H1 (cell line): ENCODE measurements at regions not wholly inside any gene's neighbourhood (a gene's known extent, or its start where the extent isn't known, plus 50 kb on each side); places are given as distances from the start of the nearest gene placed in this dataset.

ENCODE experiments used
- CTCF ChIA-PET: fragments of 300-600 bp; sonication (Branson Sonifier 250); formaldehyde crosslinking; loops from one replicate; lab custom pipeline; 2021; ENCODE audit not compliant: partially characterized antibody; lab: Charles Lee
- POLR2A ChIA-PET: fragments of 300-600 bp; sonication (Branson Sonifier 250); formaldehyde crosslinking; loops from one replicate; lab custom pipeline; 2021; ENCODE audit warnings: inconsistent platforms; ENCODE audit not compliant: partially characterized antibody; lab: Charles Lee
- DNase-seq, 2 experiments: peaks; one replicate each; pipeline versions ENCODE4 v3.0.0 to v3.0.0-alpha.2; 2010 to 2022; ENCODE audit warnings: low spot score in 2 of 2, low read depth in 1 of 2, mixed read lengths in 1 of 2
- FAIRE-seq: peaks from 2 replicates; lab custom pipeline; 2011; peaks lifted over from hg19 to GRCh38; lab: Jason Lieb, UNC
- H2AFZ ChIP-seq: 2 replicates; pipeline ENCODE4 v1.8.1; 2012; ENCODE audit warnings: low read length, inconsistent platforms
- H2AK5ac ChIP-seq: 2 replicates; pipeline ENCODE4 v1.6.1; 2013; ENCODE audit warnings: low read depth, low read length
- H2BK120ac ChIP-seq: replicated peaks from 2 replicates; pipeline ENCODE3; 2013; ENCODE audit warnings: low read depth, low read length, inconsistent platforms
- H2BK12ac ChIP-seq: 2 replicates; pipeline ENCODE4 v1.6.1; 2013; ENCODE audit warnings: low read depth, low read length
- H2BK15ac ChIP-seq: 2 replicates; pipeline ENCODE4 v1.6.1; 2013; ENCODE audit warnings: low read length
- H2BK20ac ChIP-seq: 2 replicates; pipeline ENCODE4 v1.6.1; 2013; ENCODE audit warnings: low read length
- H2BK5ac ChIP-seq: 2 replicates; pipeline ENCODE4 v1.6.1; 2013; ENCODE audit warnings: low read depth, low read length
- H3K14ac ChIP-seq: 2 replicates; pipeline ENCODE4 v1.6.1; 2013; ENCODE audit warnings: inconsistent platforms; ENCODE audit not compliant: insufficient read length
- H3K18ac ChIP-seq: 2 replicates; pipeline ENCODE4 v1.6.1; 2013; ENCODE audit warnings: low read length; ENCODE audit errors: extremely low read depth
- H3K23ac ChIP-seq: 2 replicates; pipeline ENCODE4 v1.6.1; 2013; ENCODE audit warnings: inconsistent platforms; ENCODE audit not compliant: insufficient read length
- H3K23me2 ChIP-seq: 2 replicates; pipeline ENCODE4 v1.6.1; 2013; ENCODE audit warnings: low read depth, low read length
- H3K27ac ChIP-seq: 2 replicates; pipeline ENCODE4 v1.6.1; 2011; ENCODE audit warnings: low read depth, low read length, inconsistent platforms
- H3K27me3 ChIP-seq, 4 experiments: replicated peaks in 1 of 4; 1 replicate in 1 of 4; 2 replicates in 3 of 4; pipeline versions ENCODE4 v1.6.1 to v1.8.1; 2011 to 2013; ENCODE audit warnings: low read length in 3 of 4, mild to moderate bottlenecking in 3 of 4, inconsistent platforms in 2 of 4, mixed read lengths in 2 of 4, moderate library complexity in 1 of 4; ENCODE audit not compliant: control insufficient read depth in 3 of 4, insufficient read depth in 3 of 4; ENCODE audit errors: extremely low read depth in 1 of 4
- H3K36me3 ChIP-seq, 4 experiments: 2 replicates each; pipeline versions ENCODE4 v1.6.1 to v1.8.1; 2011 to 2013; ENCODE audit warnings: mild to moderate bottlenecking in 4 of 4, low read length in 3 of 4, moderate library complexity in 2 of 4, control low read depth in 1 of 4, inconsistent platforms in 1 of 4; ENCODE audit not compliant: insufficient read depth in 4 of 4, control insufficient read depth in 2 of 4
- H3K4ac ChIP-seq: replicated peaks from 2 replicates; pipeline ENCODE3; 2013; ENCODE audit warnings: low read length, low read depth, mixed read lengths, inconsistent platforms; ENCODE audit not compliant: insufficient read length
- H3K4me1 ChIP-seq, 4 experiments: replicated peaks in 1 of 4; 1 replicate in 1 of 4; 2 replicates in 3 of 4; pipeline versions ENCODE4 v1.6.1 to v1.8.1; 2011 to 2013; ENCODE audit warnings: low read length in 3 of 4, inconsistent platforms in 2 of 4, mixed read lengths in 1 of 4; ENCODE audit not compliant: insufficient read depth in 4 of 4, control insufficient read depth in 3 of 4
- H3K4me2 ChIP-seq, 2 experiments: 2 replicates each; pipeline versions ENCODE4 v1.6.1 to v1.8.1; 2011 to 2013; ENCODE audit warnings: low read depth in 2 of 2, low read length in 2 of 2, control low read depth in 1 of 2, inconsistent platforms in 1 of 2, mild to moderate bottlenecking in 1 of 2; ENCODE audit not compliant: insufficient read depth in 1 of 2
- H3K4me3 ChIP-seq, 4 experiments: fragments of 200-600, 300-600 bp in 1 of 4; sonication (generic), shearing (Covaris generic), sonication (Bioruptor Twin) in 1 of 4; 2 replicates each; pipeline versions ENCODE4 v1.5.1 to v1.8.1; 2011 to 2016; ENCODE audit warnings: low read length in 4 of 4, low read depth in 3 of 4, control low read depth in 2 of 4, inconsistent platforms in 2 of 4, mild to moderate bottlenecking in 2 of 4, mixed read lengths in 1 of 4, moderate library complexity in 1 of 4; ENCODE audit not compliant: insufficient read depth in 2 of 4; ENCODE audit errors: extremely low read depth in 1 of 4
- H3K56ac ChIP-seq: replicated peaks from 2 replicates; pipeline ENCODE3; 2013; ENCODE audit warnings: low read depth, mild to moderate bottlenecking, mixed read lengths, low read length, inconsistent platforms; ENCODE audit not compliant: insufficient read length
- H3K79me1 ChIP-seq: 2 replicates; pipeline ENCODE4 v1.6.1; 2013; ENCODE audit warnings: low read depth, low read length, control low read depth
- H3K79me2 ChIP-seq, 2 experiments: 2 replicates each; pipeline versions ENCODE4 v1.6.1 to v1.8.1; 2012 to 2013; ENCODE audit warnings: low read length in 2 of 2, mild to moderate bottlenecking in 2 of 2, inconsistent platforms in 1 of 2; ENCODE audit not compliant: insufficient read depth in 2 of 2, control insufficient read depth in 1 of 2
- H3K9ac ChIP-seq, 4 experiments: replicated peaks in 1 of 4; 1 replicate in 1 of 4; 2 replicates in 3 of 4; pipeline versions ENCODE4 v1.6.1 to v1.8.1; 2011 to 2013; ENCODE audit warnings: low read depth in 3 of 4, low read length in 3 of 4, control low read depth in 2 of 4, mild to moderate bottlenecking in 2 of 4, moderate library complexity in 2 of 4, inconsistent platforms in 1 of 4; ENCODE audit errors: extremely low read depth in 1 of 4
- H3K9me3 ChIP-seq, 2 experiments: 2 replicates each; pipeline versions ENCODE4 v1.6.1 to v1.8.1; 2012 to 2013; ENCODE audit warnings: mild to moderate bottlenecking in 2 of 2, moderate library complexity in 2 of 2, control low read depth in 1 of 2, inconsistent platforms in 1 of 2, low read depth in 1 of 2, low read length in 1 of 2, mixed read lengths in 1 of 2; ENCODE audit not compliant: insufficient read depth in 2 of 2
- H4K20me1 ChIP-seq, 2 experiments: replicated peaks in 1 of 2; 2 replicates each; pipeline versions ENCODE3 to v1.8.1; 2011 to 2013; ENCODE audit warnings: inconsistent platforms in 2 of 2, low read length in 2 of 2, mild to moderate bottlenecking in 1 of 2; ENCODE audit not compliant: insufficient read depth in 2 of 2, control insufficient read depth in 1 of 2
- H4K5ac ChIP-seq: 2 replicates; pipeline ENCODE4 v1.6.1; 2013; ENCODE audit warnings: low read length, low read depth, mixed read lengths, inconsistent platforms; ENCODE audit not compliant: insufficient read length
- H4K8ac ChIP-seq: 2 replicates; pipeline ENCODE4 v1.8.0; 2013; ENCODE audit warnings: mild to moderate bottlenecking, moderate library complexity, low read length, inconsistent platforms; ENCODE audit not compliant: insufficient read depth; ENCODE audit errors: extremely low read depth
- H4K91ac ChIP-seq: replicated peaks from 2 replicates; pipeline ENCODE3; 2013; ENCODE audit warnings: low read length, mixed read lengths, inconsistent platforms; ENCODE audit not compliant: insufficient read length
- BCL11A ChIP-seq, 2 experiments: IDR thresholded peaks; one replicate each; pipeline ENCODE4 v1.6.1; 2011; ENCODE audit warnings: low read depth in 2 of 2, low read length in 2 of 2, mild to moderate bottlenecking in 2 of 2
- CREB1 ChIP-seq: IDR thresholded peaks from 2 replicates; pipeline ENCODE4 v1.6.1; 2012; ENCODE audit warnings: inconsistent platforms
- CTCF ChIP-seq, 3 experiments: IDR thresholded peaks; 1 replicate in 2 of 3; 2 replicates in 1 of 3; pipeline versions ENCODE4 v1.5.1 to v1.6.1; 2011; ENCODE audit warnings: low read length in 3 of 3, mild to moderate bottlenecking in 3 of 3, inconsistent platforms in 2 of 3, low read depth in 1 of 3, moderate library complexity in 1 of 3; ENCODE audit not compliant: insufficient read depth in 1 of 3; ENCODE audit errors: control extremely low read depth in 1 of 3
- EZH2 ChIP-seq: fragments of 200-600 bp; sonication (generic); IDR thresholded peaks from 2 replicates; pipeline ENCODE4 v1.7.1; 2012; ENCODE audit warnings: low read depth, mild to moderate bottlenecking, moderate library complexity, low read length, inconsistent platforms; ENCODE audit not compliant: severe bottlenecking
- JUN ChIP-seq: IDR thresholded peaks from 2 replicates; pipeline ENCODE4 v1.6.1; 2011; ENCODE audit warnings: low read depth, mild to moderate bottlenecking, improper control_type of control experiment, low read length
- JUND ChIP-seq: IDR thresholded peaks from 2 replicates; pipeline ENCODE4 v1.6.1; 2011; ENCODE audit warnings: mild to moderate bottlenecking, improper control_type of control experiment, low read length
- KDM4A ChIP-seq: IDR thresholded peaks from one replicate; pipeline ENCODE4 v1.7.1; 2012; ENCODE audit warnings: low read depth, mild to moderate bottlenecking, moderate library complexity, low read length, inconsistent platforms; ENCODE audit not compliant: severe bottlenecking
- NRF1 ChIP-seq: IDR thresholded peaks from 2 replicates; pipeline ENCODE4 v1.6.1; 2011; ENCODE audit warnings: mild to moderate bottlenecking, low read depth, low read length, improper control_type of control experiment
- POU5F1 ChIP-seq: IDR thresholded peaks from 2 replicates; pipeline ENCODE4 v1.6.1; 2011; ENCODE audit warnings: low read depth, mild to moderate bottlenecking, low read length, moderate library complexity
- RXRA ChIP-seq: IDR thresholded peaks from 2 replicates; pipeline ENCODE4 v1.6.1; 2011; ENCODE audit warnings: low read depth, mild to moderate bottlenecking, low read length, moderate library complexity; ENCODE audit not compliant: insufficient read depth
- SP2 ChIP-seq: IDR thresholded peaks from 2 replicates; pipeline ENCODE4 v1.6.1; 2012; ENCODE audit warnings: mild to moderate bottlenecking, low read length, inconsistent platforms
- WGBS, 2 experiments: shearing (Covaris generic) in 1 of 2; methylation state at CpG; one replicate each; pipeline versions ENCODE4 v1.1.6 to v1.1.7; 2013 to 2015; ENCODE audit warnings: low lambda C conversion rate in 2 of 2, mixed read lengths in 2 of 2, inconsistent platforms in 1 of 2, low coverage in 1 of 2, missing lambda C conversion rate in 1 of 2; ENCODE audit not compliant: insufficient replicate concordance in 2 of 2, insufficient coverage in 1 of 2, insufficient read length in 1 of 2; ENCODE audit errors: extremely low coverage in 1 of 2, missing lambda C conversion rate in 1 of 2; 5-methylcytosine and 5-hydroxymethylcytosine counted together

DNA sequence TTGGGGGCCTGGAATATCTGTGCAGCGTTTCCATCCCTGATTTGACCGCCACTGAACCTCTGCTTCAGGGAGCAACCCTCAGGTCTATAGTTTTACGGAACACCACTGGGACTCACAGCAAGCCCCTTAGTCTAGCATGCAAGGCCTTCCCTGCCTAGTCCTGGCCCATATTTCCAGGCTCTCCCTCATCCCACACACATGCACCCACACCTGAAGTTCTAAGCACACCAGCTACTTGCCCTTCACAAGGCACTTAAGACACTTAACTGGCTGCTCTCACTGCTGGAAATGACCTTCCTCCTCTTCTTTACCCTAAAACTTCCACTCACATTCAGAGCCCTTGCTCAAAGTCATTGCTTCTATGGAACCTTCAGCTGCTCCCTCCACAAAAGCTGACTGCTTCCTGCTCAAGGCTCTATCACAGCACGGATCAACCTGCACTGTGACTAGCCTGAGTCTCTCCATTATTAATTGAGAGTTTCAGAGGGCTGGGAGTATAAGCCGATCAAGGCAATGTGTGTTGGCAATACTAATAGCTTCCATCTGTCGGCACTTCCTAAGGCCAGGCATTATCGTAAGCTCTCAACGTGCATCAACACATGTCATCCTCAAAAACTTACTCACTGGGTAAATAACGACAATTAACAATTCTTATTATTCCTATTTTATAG is 84.3 kb downstream of the RRAGC start:
- H3K4me1 ChIP-seq = no peaks in the 10 kb centered on the region; a peak in 3 of 7 replicates
- H3K79me1 ChIP-seq = no peaks in the 10 kb centered on the region
- FAIRE-seq = no peak
- H2BK120ac ChIP-seq = no peak overlapping the region
- no peaks in the 10 kb centered on the region for H3K36me3 ChIP-seq
- POLR2A ChIA-PET = no interaction called here
- no peaks in the 10 kb centered on the region for H4K20me1 ChIP-seq
- no peak overlapping the region for H3K4me3 ChIP-seq
- H3K23ac ChIP-seq = no peak overlapping the region
- H3K9me3 ChIP-seq = no peaks in the 10 kb centered on the region
- H2BK12ac ChIP-seq = no peak overlapping the region
- DNase-seq = no peak
- H4K5ac ChIP-seq = no peak overlapping the region
- H3K27ac ChIP-seq = no peak overlapping the region
- CTCF ChIA-PET = interaction anchor here (1.0 kb wide), 2 partner anchors 114 to 253 kb away, joined by 3 read pairs; no protein-coding TSS in a partner anchor
- 0 out of 2 replicates have a peak overlapping the region, but pooled peaks have one; percentile 9 for H3K18ac ChIP-seq
- TF ChIP-seq CTCF (IDR thresholded peaks at IDR 0.05; ENCODE audit: control extremely low read depth in 1 of 3, insufficient read depth in 1 of 3, low read depth in 1 of 3, low read length in 3 of 3) (no peak), SP2 (no peak), CREB1 (no peak), KDM4A (no peak), EZH2 (no peak), POU5F1 (no peak), BCL11A (IDR thresholded peaks at IDR 0.05; ENCODE audit: low read depth in 2 of 2, low read length in 2 of 2) (no peak), RXRA (no peak), JUN (no peak), NRF1 (no peak), JUND (no peak)
- TF ChIP-seq, all 59 proteins: peak for 0
- Histone ChIP-seq H3K23me2 (no peaks in the 10 kb centered on the region), H3K79me2 (no peaks in the 10 kb centered on the region), H3K56ac (no peak overlapping the region), H4K8ac (no peak overlapping the region), H2AK5ac (no peak overlapping the region), H4K91ac (no peak overlapping the region), H3K4me2 (no peak overlapping the region), H2BK15ac (no peak overlapping the region), H2BK5ac (no peak overlapping the region), H3K14ac (no peak overlapping the region), H3K9ac (no peak overlapping the region), H2BK20ac (no peak overlapping the region), H3K27me3 (no peaks in the 10 kb centered on the region), H3K4ac (no peak overlapping the region), H2AFZ (0 out of 2 replicates have a peak overlapping the region, but pooled peaks have one; percentile 29)
- 90% methylated on average over 9 of the region's 9 CpGs; no CpG with 5 or more reads in 1 of the 2 experiments for WGBS, 2 experiments
